ENCODE measurements at regions not wholly inside any gene's neighbourhood (a gene's known extent, or its start where the extent isn't known, plus 50 kb on each side); places are given as distances from the start of the nearest gene placed in this dataset.

GRCh38 chr1:60156371-60156770 is 82.8 kb upstream of the C1orf87 start:
- peaks cover 3% of the 10 kb centered on the region; the same call in 1 of the 2 replicates for H3K4me1 ChIP-seq (ENCODE audit: insufficient read depth, low read length)

More at GRCh38 chr1:60156371-60156770, 82.8 kb upstream of the C1orf87 start:
- H4K20me1 ChIP-seq (ENCODE audit: control insufficient read depth, insufficient read depth, insufficient read length), result no peaks in the 10 kb centered on the region
- H3T11ph ChIP-seq (ENCODE audit: low read length), result no peak overlapping the region
- H3K14ac ChIP-seq (ENCODE audit: insufficient read depth, low read length), result no peak overlapping the region
- H3K27me3 Mint-ChIP-seq (ENCODE audit: low read depth), result no peaks in the 10 kb centered on the region
- no peak overlapping the region for H3K27ac Mint-ChIP-seq
- H3K36me3 Mint-ChIP-seq (ENCODE audit: insufficient read depth in 1 of 3, low read depth in 3 of 3), result no peaks in the 10 kb centered on the region
- no peak overlapping the region for H4K91ac ChIP-seq (ENCODE audit: insufficient read length, low read depth, low read length)
- H3K4ac ChIP-seq (ENCODE audit: low read depth, low read length), result no peak overlapping the region
- no peaks in the 10 kb centered on the region for H3K27me3 ChIP-seq (ENCODE audit: insufficient read depth, low read length)
- no peak overlapping the region for H3K56ac ChIP-seq (ENCODE audit: insufficient read length, low read depth, low read length)
- no peak overlapping the region for H2AFZ ChIP-seq (ENCODE audit: low read length)
- H4K5ac ChIP-seq (ENCODE audit: insufficient read length, low read depth, low read length), result no peak overlapping the region
- H3K9ac ChIP-seq (ENCODE audit: extremely low read depth, insufficient read length, low read length), result no peak overlapping the region
- H3K27ac ChIP-seq (ENCODE audit: insufficient read length, low read depth, low read length), result no peak overlapping the region
- no peaks in the 10 kb centered on the region for H3K79me1 ChIP-seq (ENCODE audit: insufficient read depth, low read depth, low read length, poor library complexity, severe bottlenecking)
- no peak overlapping the region for H3K4me2 ChIP-seq (ENCODE audit: insufficient read depth, insufficient read length, low read length)
- H2BK20ac ChIP-seq (ENCODE audit: low read depth, low read length, poor library complexity, severe bottlenecking), result no peak overlapping the region
- no peak overlapping the region for H2BK12ac ChIP-seq (ENCODE audit: insufficient read length, low read depth, low read length)
- no peak overlapping the region for H3K18ac ChIP-seq (ENCODE audit: insufficient read length, low read depth, low read length)
- no peak overlapping the region for H2BK5ac ChIP-seq (ENCODE audit: insufficient read length, low read length)
- H3K23ac ChIP-seq (ENCODE audit: insufficient read length, low read depth, low read length), result no peak overlapping the region
- no peak overlapping the region for H3K4me3 Mint-ChIP-seq
- no CpG with 5 or more reads among the region's 1 CpG for WGBS (ENCODE audit: extremely low coverage, insufficient read length, low lambda C conversion rate)
- no peaks in the 10 kb centered on the region for H3K79me2 ChIP-seq (ENCODE audit: insufficient read depth, low read length)
- H3K9me3 ChIP-seq (ENCODE audit: control insufficient read depth, low read depth, low read length), result no peaks in the 10 kb centered on the region
- TF ChIP-seq CTCF (conservative IDR thresholded peaks at IDR 0.05), result no peak
- H2AK5ac ChIP-seq (ENCODE audit: insufficient read length, low read length), result no peak overlapping the region
- no peak overlapping the region for H4K8ac ChIP-seq (replicated peaks; ENCODE audit: insufficient read length, low read depth, low read length)
- H2BK15ac ChIP-seq (ENCODE audit: low read depth, low read length), result no peak overlapping the region
- H3K23me2 ChIP-seq (ENCODE audit: insufficient read length, low read depth, low read length, poor library complexity, severe bottlenecking), result no peaks in the 10 kb centered on the region
- H3K9me3 Mint-ChIP-seq, result no peaks in the 10 kb centered on the region
- no peak overlapping the region for H2BK120ac ChIP-seq (ENCODE audit: low read depth, low read length, poor library complexity, severe bottlenecking)
- H3K4me1 Mint-ChIP-seq, result peaks cover 11 to 13% of the 10 kb centered on the region in 2 experiments
- DNase-seq, result no peak
